H1 (cell line): ENCODE measurements at regions not wholly inside any gene's neighbourhood (a gene's known extent, or its start where the extent isn't known, plus 50 kb on each side); places are given as distances from the start of the nearest gene placed in this dataset.

Experiments used
- BACH1 ChIP-seq: IDR thresholded peaks from 2 replicates; pipeline ENCODE4 v1.6.1; 2012; ENCODE audit warnings: low read length, improper control_type of control experiment
- CBX5 ChIP-seq: fragments of 300-800, 300-1000 bp; sonication (generic); IDR thresholded peaks from 2 replicates; pipeline ENCODE4 v1.7.1; 2016; ENCODE audit warnings: antibody characterized with exemption, low read length, low read depth
- CHD1 ChIP-seq: IDR thresholded peaks from 2 replicates; pipeline ENCODE4 v1.6.1; 2012; ENCODE audit warnings: low read depth, low read length, improper control_type of control experiment
- EP300 ChIP-seq, 2 experiments: IDR thresholded peaks; 1 replicate in 1 of 2; 2 replicates in 1 of 2; pipeline ENCODE4 v1.6.1; 2011 to 2012; ENCODE audit warnings: low read depth in 2 of 2, low read length in 2 of 2, mild to moderate bottlenecking in 2 of 2, borderline replicate concordance in 1 of 2, inconsistent platforms in 1 of 2, moderate library complexity in 1 of 2
- HDAC6 ChIP-seq: IDR thresholded peaks from one replicate; pipeline ENCODE4 v1.7.1; 2012; ENCODE audit warnings: low read depth, mild to moderate bottlenecking, inconsistent platforms, low read length, moderate library complexity
- RFX5 ChIP-seq: IDR thresholded peaks from 2 replicates; pipeline ENCODE4 v1.6.1; 2011; ENCODE audit warnings: low read depth, low read length, improper control_type of control experiment, borderline replicate concordance
- SP1 ChIP-seq: IDR thresholded peaks from 2 replicates; pipeline ENCODE4 v1.6.1; 2011; ENCODE audit warnings: low read depth, low read length
- TF ChIP-seq, protein P1 (sequence below): IDR thresholded peaks from 2 replicates; pipeline ENCODE4 v1.6.1; 2012; ENCODE audit warnings: inconsistent platforms

DNA sequence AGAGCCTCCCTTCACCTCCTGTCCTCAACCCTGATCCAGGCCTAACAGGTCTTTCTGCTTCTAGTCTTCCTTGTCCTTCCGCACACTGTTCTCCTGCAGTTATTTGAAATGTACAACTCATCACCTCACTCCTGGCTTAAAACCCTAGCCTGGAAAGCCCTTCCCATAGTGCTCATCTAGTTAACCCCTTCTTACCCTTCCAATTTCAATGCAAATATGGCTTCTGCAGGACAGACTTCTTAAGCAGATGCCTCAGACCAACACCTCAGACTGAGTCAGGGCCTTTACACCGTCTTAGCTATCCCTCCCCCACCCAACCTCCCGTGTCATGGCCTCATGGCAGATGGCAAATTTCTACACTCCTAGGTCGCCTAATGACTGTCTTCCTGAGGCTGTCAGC, 130.4 kb downstream of the BCOR start (continued):
- TF ChIP-seq, protein P1, sequence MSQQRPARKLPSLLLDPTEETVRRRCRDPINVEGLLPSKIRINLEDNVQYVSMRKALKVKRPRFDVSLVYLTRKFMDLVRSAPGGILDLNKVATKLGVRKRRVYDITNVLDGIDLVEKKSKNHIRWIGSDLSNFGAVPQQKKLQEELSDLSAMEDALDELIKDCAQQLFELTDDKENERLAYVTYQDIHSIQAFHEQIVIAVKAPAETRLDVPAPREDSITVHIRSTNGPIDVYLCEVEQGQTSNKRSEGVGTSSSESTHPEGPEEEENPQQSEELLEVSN = no peak
- TF ChIP-seq EP300 (IDR thresholded peaks at IDR 0.05; ENCODE audit: borderline replicate concordance in 1 of 2, low read depth in 2 of 2, low read length in 2 of 2) (no peak), HDAC6 (no peak), SP1 (no peak), CBX5 (no peak), CHD1 (no peak), RFX5 (no peak), BACH1 (no peak)
